Activated T-cell treated with anti-CD3 and anti-CD28 coated beads, Interleukin-2, amount 50 U/mL, for 72 hours (primary cell): ENCODE measurements at regions not wholly inside any gene's neighbourhood (a gene's known extent, or its start where the extent isn't known, plus 50 kb on each side); places are given as distances from the start of the nearest gene placed in this dataset.

ENCODE experiments used
- ATAC-seq, 2 donors: fragments of 150-1000 bp; cut with Tn5 transposase; replicated peaks in 1 of 2; 2 replicates each; pipeline ENCODE4 v1.10.0; 2021; ENCODE audit warnings: moderate library complexity in 2 of 2, mild to moderate bottlenecking in 1 of 2
- DNase-seq, 2 donors: peaks; one replicate each; pipeline ENCODE4 v3.0.0; 2021 to 2022; ENCODE audit warnings: mixed read lengths in 1 of 2
- H3K27ac Mint-ChIP-seq: one replicate; pipeline ENCODE4 v1.8.0; 2022; ENCODE audit warnings: mild to moderate bottlenecking, moderate library complexity, mixed read lengths
- H3K27me3 Mint-ChIP-seq: one replicate; pipeline ENCODE4 v1.8.0; 2022; ENCODE audit warnings: low read depth, mixed read lengths
- H3K36me3 Mint-ChIP-seq, 2 donors: one replicate each; pipeline ENCODE4 v1.8.0; 2022; ENCODE audit warnings: mixed read lengths in 2 of 2, mild to moderate bottlenecking in 1 of 2; ENCODE audit not compliant: insufficient read depth in 2 of 2
- H3K4me1 Mint-ChIP-seq: one replicate; pipeline ENCODE4 v1.8.0; 2022; ENCODE audit warnings: low read depth, mixed read lengths
- H3K4me3 Mint-ChIP-seq, 2 donors: one replicate each; pipeline ENCODE4 v1.8.0; 2022; ENCODE audit warnings: mild to moderate bottlenecking in 2 of 2, mixed read lengths in 2 of 2, moderate library complexity in 2 of 2
- H3K9me3 Mint-ChIP-seq, 2 donors: one replicate each; pipeline ENCODE4 v1.8.0; 2022; ENCODE audit warnings: mixed read lengths in 2 of 2

DNA sequence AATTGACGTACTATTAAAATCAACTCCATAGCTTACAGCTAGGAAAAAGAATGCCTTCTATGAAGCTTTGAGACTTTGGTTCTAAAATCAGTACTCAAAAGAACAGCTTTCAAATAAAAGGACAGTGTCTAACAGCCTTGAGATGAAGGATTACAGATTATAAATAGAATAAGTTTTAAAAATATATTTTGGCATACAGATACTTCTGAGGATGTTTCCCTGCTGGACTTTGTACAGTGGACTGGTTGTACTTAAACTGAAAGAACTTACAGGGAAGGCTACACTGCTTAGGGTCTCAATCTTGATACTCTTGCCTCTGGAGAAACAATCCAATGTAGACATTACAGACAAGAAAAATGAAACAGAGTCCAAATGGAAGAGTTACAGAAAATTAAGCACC, 452.7 kb downstream of the CETN3 start:
- Mint-ChIP-seq H3K4me1 (no peaks in the 10 kb centered on the region), H3K27me3 (no peaks in the 10 kb centered on the region), H3K27ac (no peak overlapping the region), H3K4me3 (no peak overlapping the region), H3K9me3 (peaks cover 9% of the 10 kb centered on the region in 2 donors), H3K36me3 (no peaks in the 10 kb centered on the region)
- DNase-seq: no peak
- ATAC-seq: no peak

- no peak overlapping the region for H3K27ac Mint-ChIP-seq
These were observed 454.6 kb downstream of the CETN3 start for GRCh38 chr5:89954916-89955315.

DNA sequence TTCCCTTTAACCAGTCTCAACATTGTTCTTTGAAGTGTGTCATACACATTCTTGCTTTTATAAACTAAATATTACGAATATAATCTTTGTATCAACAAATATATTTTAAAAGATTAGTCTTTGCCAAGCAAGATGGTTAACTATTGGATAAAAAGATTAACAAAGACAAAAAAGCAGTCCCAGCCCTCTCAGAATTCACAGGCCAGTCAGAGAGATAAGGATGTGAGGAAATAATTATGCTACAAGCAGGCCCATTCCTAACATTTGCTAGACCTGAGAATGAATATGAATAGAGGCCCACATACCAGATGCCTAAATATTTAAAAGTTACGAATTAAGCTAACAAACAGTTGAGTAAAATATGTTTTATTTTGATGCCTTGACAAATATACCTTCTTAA, 457.7 kb downstream of the CETN3 start:
- Mint-ChIP-seq H3K36me3 (no peaks in the 10 kb centered on the region), H3K4me1 (no peaks in the 10 kb centered on the region), H3K27ac (no peak overlapping the region), H3K27me3 (no peaks in the 10 kb centered on the region), H3K9me3 (peaks cover 2 to 6% of the 10 kb centered on the region in 2 donors), H3K4me3 (no peak overlapping the region)
- no peak for DNase-seq
- ATAC-seq: no peak

More at GRCh38 chr5:89954916-89955315, 454.6 kb downstream of the CETN3 start:
- no peaks in the 10 kb centered on the region for H3K4me1 Mint-ChIP-seq
- H3K36me3 Mint-ChIP-seq: no peaks in the 10 kb centered on the region
- no peaks in the 10 kb centered on the region for H3K27me3 Mint-ChIP-seq
- ATAC-seq (no peak), DNase-seq (no peak)
- H3K4me3 Mint-ChIP-seq: no peak overlapping the region
- peaks cover 6% of the 10 kb centered on the region in 2 donors for H3K9me3 Mint-ChIP-seq

GRCh38 chr5:89950234-89950633, 459.3 kb downstream of the CETN3 start:
- DNase-seq (no peak), ATAC-seq (no peak)
- Mint-ChIP-seq H3K4me3 (no peak overlapping the region), H3K4me1 (no peaks in the 10 kb centered on the region), H3K27me3 (no peaks in the 10 kb centered on the region), H3K36me3 (no peaks in the 10 kb centered on the region), H3K27ac (no peak overlapping the region), H3K9me3 (peaks cover 2 to 6% of the 10 kb centered on the region in 2 donors)

GRCh38 chr5:89948977-89949376, 460.6 kb downstream of the CETN3 start:
- Mint-ChIP-seq H3K36me3 (no peaks in the 10 kb centered on the region), H3K9me3 (peaks cover 0 to 3% of the 10 kb centered on the region in 2 donors), H3K4me3 (no peak overlapping the region), H3K27ac (no peak overlapping the region), H3K27me3 (no peaks in the 10 kb centered on the region), H3K4me1 (no peaks in the 10 kb centered on the region)
- no peak for DNase-seq
- no peak for ATAC-seq

DNA sequence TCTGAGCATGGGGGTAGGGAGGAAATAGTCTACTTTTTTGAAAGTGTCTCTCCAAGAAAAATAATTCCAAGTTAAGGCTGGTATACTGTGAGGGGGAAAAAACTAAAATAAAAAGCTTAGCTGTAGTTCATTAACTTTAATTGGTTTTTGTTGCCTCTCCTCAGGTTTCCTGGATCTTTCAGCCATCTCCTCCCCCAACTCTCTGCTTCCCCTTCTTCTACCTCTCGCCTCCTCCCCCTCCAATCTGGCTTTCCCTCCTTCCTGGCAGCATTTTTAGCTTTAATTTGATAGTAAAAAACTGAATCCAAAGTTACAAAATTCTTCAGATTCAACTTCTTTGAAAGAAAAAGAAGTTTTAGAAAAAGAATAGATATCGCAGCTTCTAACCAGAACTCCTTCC, 462.6 kb downstream of the CETN3 start:
- no peaks in the 10 kb centered on the region for H3K9me3 Mint-ChIP-seq
- no peaks in the 10 kb centered on the region for H3K4me1 Mint-ChIP-seq
- no peak overlapping the region for H3K27ac Mint-ChIP-seq

DNA sequence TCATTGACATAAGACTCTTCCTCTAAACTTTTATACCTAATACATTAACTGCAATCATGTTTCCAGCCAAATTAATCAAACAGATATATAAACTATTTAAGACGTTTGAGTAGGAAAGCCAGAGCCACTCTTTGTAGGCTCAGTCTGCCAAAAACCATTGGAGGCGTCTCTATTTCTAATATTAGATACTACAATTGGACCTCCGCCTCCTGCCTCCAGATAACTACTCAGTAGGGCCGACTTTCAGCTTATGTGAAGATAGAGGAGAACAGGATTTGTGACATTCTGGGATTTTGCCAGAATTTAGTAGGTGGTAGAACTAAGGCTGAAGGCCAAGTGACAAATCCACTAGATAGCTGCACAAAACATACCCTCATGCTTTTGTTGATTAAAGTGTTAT, 463.0 kb downstream of the CETN3 start:
- no peaks in the 10 kb centered on the region for H3K27me3 Mint-ChIP-seq
- no peak for DNase-seq
- no peaks in the 10 kb centered on the region for H3K36me3 Mint-ChIP-seq
- no peak overlapping the region for H3K27ac Mint-ChIP-seq
- no peak for ATAC-seq
- H3K4me1 Mint-ChIP-seq: no peaks in the 10 kb centered on the region
- H3K4me3 Mint-ChIP-seq: no peak overlapping the region
- peaks cover 0 to 2% of the 10 kb centered on the region in 2 donors for H3K9me3 Mint-ChIP-seq

More for the DNA sequence above, 462.6 kb downstream of the CETN3 start:
- Mint-ChIP-seq H3K27me3 (no peaks in the 10 kb centered on the region), H3K36me3 (no peaks in the 10 kb centered on the region), H3K4me3 (no peak overlapping the region)
- ATAC-seq (no peak), DNase-seq (no peak)

- no peaks in the 10 kb centered on the region for H3K36me3 Mint-ChIP-seq
- no peaks in the 10 kb centered on the region for H3K27me3 Mint-ChIP-seq
These were observed 467.4 kb downstream of the CETN3 start for GRCh38 chr5:89942171-89942570.

GRCh38 chr5:89936576-89936975, 473.0 kb downstream of the CETN3 start:
- DNase-seq (no peak), ATAC-seq (no peak)
- Mint-ChIP-seq H3K27ac (no peak overlapping the region), H3K9me3 (peaks cover under 1 to 2% of the 10 kb centered on the region in 2 donors), H3K4me1 (no peaks in the 10 kb centered on the region), H3K36me3 (no peaks in the 10 kb centered on the region), H3K4me3 (no peak overlapping the region), H3K27me3 (no peaks in the 10 kb centered on the region)

More at GRCh38 chr5:89942171-89942570, 467.4 kb downstream of the CETN3 start:
- DNase-seq (no peak), ATAC-seq (no peak)
- no peak overlapping the region for H3K27ac Mint-ChIP-seq
- no peak overlapping the region for H3K4me3 Mint-ChIP-seq
- H3K9me3 Mint-ChIP-seq: peaks cover 0 to 2% of the 10 kb centered on the region in 2 donors
- no peaks in the 10 kb centered on the region for H3K4me1 Mint-ChIP-seq

DNA sequence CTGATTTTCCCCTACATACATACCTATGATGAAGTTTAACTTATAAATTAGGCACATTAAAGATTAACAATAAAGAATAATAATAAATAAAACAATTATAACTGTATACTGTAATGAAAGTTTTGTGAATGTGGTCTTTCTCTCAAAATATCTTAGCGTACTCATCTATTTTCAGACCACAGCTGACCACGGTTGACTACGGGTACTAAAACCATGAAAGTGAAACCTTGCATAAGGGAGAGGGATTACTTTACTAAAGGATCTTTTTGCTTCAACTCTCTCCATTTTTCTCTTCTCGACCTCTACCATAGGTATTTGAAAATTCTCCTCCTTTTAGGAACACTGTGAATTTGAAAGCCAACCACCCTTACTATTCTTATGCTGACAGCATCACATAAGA, 475.5 kb downstream of the CETN3 start:
- H3K27me3 Mint-ChIP-seq: no peaks in the 10 kb centered on the region
- H3K4me3 Mint-ChIP-seq: no peak overlapping the region
- DNase-seq (no peak), ATAC-seq (no peak)
- H3K9me3 Mint-ChIP-seq: peaks cover 2% of the 10 kb centered on the region in 2 donors
- no peaks in the 10 kb centered on the region for H3K4me1 Mint-ChIP-seq
- H3K36me3 Mint-ChIP-seq: no peaks in the 10 kb centered on the region
- H3K27ac Mint-ChIP-seq: no peak overlapping the region

GRCh38 chr5:89932771-89933181, 476.8 kb downstream of the CETN3 start:
- Mint-ChIP-seq H3K4me1 (no peaks in the 10 kb centered on the region), H3K36me3 (no peaks in the 10 kb centered on the region), H3K9me3 (peaks cover 2% of the 10 kb centered on the region in 2 donors), H3K4me3 (no peak overlapping the region), H3K27me3 (no peaks in the 10 kb centered on the region), H3K27ac (no peak overlapping the region)
- DNase-seq (no peak), ATAC-seq (no peak)

DNA sequence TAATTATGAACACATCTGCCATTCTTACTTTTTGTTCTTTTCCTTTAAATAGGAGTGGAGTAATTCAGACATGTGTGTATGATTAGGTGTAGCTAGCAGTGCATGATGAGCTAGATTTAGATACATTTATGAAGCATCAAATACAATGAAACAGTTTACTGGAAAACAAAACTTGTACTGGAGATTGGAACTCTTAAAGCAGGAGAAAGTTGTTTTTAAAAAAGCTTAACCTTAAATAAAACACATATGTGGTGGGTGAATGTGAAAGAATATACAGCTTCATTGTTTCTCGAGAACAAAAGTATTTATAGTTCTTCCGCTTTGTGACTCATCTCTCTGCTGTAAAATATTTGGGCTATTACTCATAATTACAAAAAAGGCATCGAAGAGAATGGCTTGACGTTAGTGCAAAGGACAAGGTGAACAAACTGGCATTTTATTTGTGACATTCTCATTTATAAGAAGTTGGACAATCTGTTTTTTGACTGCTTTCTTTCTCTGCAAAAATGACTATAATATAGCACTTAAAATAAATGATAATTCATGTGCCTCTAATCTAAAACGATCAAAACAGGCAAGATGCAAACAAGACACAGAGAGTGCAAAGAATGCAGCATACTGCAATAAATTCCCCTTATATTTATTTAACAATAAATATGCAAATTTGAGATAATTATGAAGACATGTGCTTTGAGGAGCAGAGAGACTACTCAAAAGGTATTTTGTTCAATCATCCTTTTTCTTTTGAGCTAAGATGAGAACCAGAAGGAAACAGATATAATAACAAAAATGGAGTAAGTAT, 478.8 kb downstream of the CETN3 start:
- ATAC-seq: no peak
- Mint-ChIP-seq H3K36me3 (no peaks in the 10 kb centered on the region), H3K27me3 (no peaks in the 10 kb centered on the region), H3K4me3 (no peak overlapping the region), H3K27ac (no peak overlapping the region), H3K4me1 (no peaks in the 10 kb centered on the region), H3K9me3 (peaks cover 2% of the 10 kb centered on the region in 2 donors)
- no peak for DNase-seq

GRCh38 chr5:89929834-89930233, 479.7 kb downstream of the CETN3 start:
- H3K4me1 Mint-ChIP-seq: no peaks in the 10 kb centered on the region
- no peak for ATAC-seq

DNA sequence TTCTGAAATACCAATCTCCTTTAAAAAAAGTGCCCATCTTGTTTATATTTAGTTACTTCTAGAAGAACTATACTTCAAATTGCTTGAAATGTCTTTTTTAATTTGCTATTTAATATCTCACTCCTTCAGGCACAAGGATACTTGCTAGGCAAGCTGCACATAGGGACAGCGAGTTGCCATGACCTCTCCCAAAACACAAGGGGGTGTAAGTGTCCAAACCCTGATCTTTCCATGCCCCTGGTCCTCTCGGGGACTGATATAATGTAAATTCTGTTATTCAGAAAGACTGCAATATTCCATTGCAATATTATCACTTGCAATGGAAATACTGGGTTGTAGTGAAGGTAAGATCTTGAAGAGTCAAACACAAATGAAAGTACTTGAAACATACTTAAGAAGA, 480.4 kb downstream of the CETN3 start:
- Mint-ChIP-seq H3K27ac (no peak overlapping the region), H3K36me3 (no peaks in the 10 kb centered on the region), H3K9me3 (peaks cover under 1 to 2% of the 10 kb centered on the region in 2 donors), H3K4me3 (no peak overlapping the region), H3K27me3 (no peaks in the 10 kb centered on the region), H3K4me1 (no peaks in the 10 kb centered on the region)
- ATAC-seq: no peak
- DNase-seq: no peak

More at GRCh38 chr5:89929834-89930233, 479.7 kb downstream of the CETN3 start:
- H3K4me3 Mint-ChIP-seq: no peak overlapping the region
- no peak overlapping the region for H3K27ac Mint-ChIP-seq
- peaks cover 2% of the 10 kb centered on the region in 2 donors for H3K9me3 Mint-ChIP-seq
- DNase-seq: no peak
- no peaks in the 10 kb centered on the region for H3K27me3 Mint-ChIP-seq
- no peaks in the 10 kb centered on the region for H3K36me3 Mint-ChIP-seq
